ENCODE measurements at regions not wholly inside any gene's neighbourhood (a gene's known extent, or its start where the extent isn't known, plus 50 kb on each side); places are given as distances from the start of the nearest gene placed in this dataset.

GRCh38 chr4:140281828-140282552 is 91.5 kb upstream of the SCOC start:
- CTCF ChIA-PET = no interaction called here
- Mint-ChIP-seq H3K4me1 (no peaks in the 10 kb centered on the region), H3K9me3 (ENCODE audit: insufficient read depth) (peaks cover 3% of the 10 kb centered on the region), H3K27ac (no peak overlapping the region), H3K4me3 (no peak overlapping the region), H3K27me3 (peaks cover 33% of the 10 kb centered on the region)
- no peak overlapping the region for H3K27ac ChIP-seq (ENCODE audit: low read length in 2 of 2)
- H3K36me3 ChIP-seq (replicated peaks in 1 of 2; ENCODE audit: control extremely low read depth in 1 of 2, control insufficient read depth in 1 of 2, extremely low read depth in 1 of 2, insufficient read depth in 2 of 2, low read length in 1 of 2) = no peaks in the 10 kb centered on the region
- intact Hi-C loops (cut with micrococcal nuclease) = no loop called here
- no peak for ATAC-seq (ENCODE audit: low read depth)
- POLR2A ChIA-PET = no interaction called here
- no CpG with 5 or more reads among the region's 5 CpGs for WGBS (ENCODE audit: insufficient coverage)
- no peak overlapping the region for H3K4me3 ChIP-seq (ENCODE audit: control extremely low read depth in 1 of 5, extremely low read depth in 1 of 5, insufficient read depth in 1 of 5, low read depth in 2 of 5, low read length in 4 of 5)
- peaks cover 0 to 3% (median 0%) of the 10 kb centered on the region in 3 donors for H3K9me3 ChIP-seq (ENCODE audit: control extremely low read depth in 1 of 3, control insufficient read depth in 2 of 3, insufficient read depth in 1 of 3, low read length in 2 of 3)
- no peak for DNase-seq
- TF ChIP-seq CTCF (IDR thresholded peaks at IDR 0.05) = no peak
- no peak for TF ChIP-seq EZH2 (IDR thresholded peaks at IDR 0.05; ENCODE audit: borderline replicate concordance, insufficient read depth, low read depth, low read length, poor library complexity, severe bottlenecking)
- no peaks in the 10 kb centered on the region for H3K79me2 ChIP-seq (ENCODE audit: control insufficient read depth, insufficient read depth, low read length)
- no peak overlapping the region for H3K4me2 ChIP-seq (replicated peaks; ENCODE audit: low read depth, low read length, poor library complexity, severe bottlenecking)
- peaks cover 0 to 12% (median 6%) of the 10 kb centered on the region in 4 experiments for H3K27me3 ChIP-seq (replicated peaks in 1 of 4; ENCODE audit: control extremely low read depth in 1 of 4, control insufficient read depth in 3 of 4, insufficient read depth in 4 of 4, low read length in 3 of 4)
- no peak overlapping the region for H2AFZ ChIP-seq (ENCODE audit: insufficient read depth, low read depth, low read length, poor library complexity, severe bottlenecking)
- H4K20me1 ChIP-seq (ENCODE audit: control insufficient read depth, insufficient read depth, low read length, poor library complexity, severe bottlenecking) = no peaks in the 10 kb centered on the region
- H3K9ac ChIP-seq (ENCODE audit: low read length) = no peak overlapping the region
- no peaks in the 10 kb centered on the region for H3K4me1 ChIP-seq (ENCODE audit: control insufficient read depth in 2 of 2, insufficient read depth in 2 of 2, low read length in 2 of 2)

- H3K27ac Mint-ChIP-seq = no peak overlapping the region
- TF ChIP-seq CTCF (IDR thresholded peaks at IDR 0.05) = no peak
- no peak for TF ChIP-seq EZH2 (IDR thresholded peaks at IDR 0.05; ENCODE audit: borderline replicate concordance, insufficient read depth, low read depth, low read length, poor library complexity, severe bottlenecking)
- Histone ChIP-seq H3K9ac (ENCODE audit: low read length) (no peak overlapping the region), H2AFZ (ENCODE audit: insufficient read depth, low read depth, low read length, poor library complexity, severe bottlenecking) (no peak overlapping the region), H4K20me1 (ENCODE audit: control insufficient read depth, insufficient read depth, low read length, poor library complexity, severe bottlenecking) (no peaks in the 10 kb centered on the region), H3K36me3 (replicated peaks in 1 of 2; ENCODE audit: control extremely low read depth in 1 of 2, control insufficient read depth in 1 of 2, extremely low read depth in 1 of 2, insufficient read depth in 2 of 2, low read length in 1 of 2) (no peaks in the 10 kb centered on the region), H3K27me3 (replicated peaks in 1 of 4; ENCODE audit: control extremely low read depth in 1 of 4, control insufficient read depth in 3 of 4, insufficient read depth in 4 of 4, low read length in 3 of 4) (peaks cover 0 to 9% (median 4%) of the 10 kb centered on the region in 4 experiments), H3K9me3 (ENCODE audit: control extremely low read depth in 1 of 3, control insufficient read depth in 2 of 3, insufficient read depth in 1 of 3, low read length in 2 of 3) (no peaks in the 10 kb centered on the region), H3K4me2 (replicated peaks; ENCODE audit: low read depth, low read length, poor library complexity, severe bottlenecking) (no peak overlapping the region), H3K27ac (ENCODE audit: low read length in 2 of 2) (no peak overlapping the region), H3K79me2 (ENCODE audit: control insufficient read depth, insufficient read depth, low read length) (no peaks in the 10 kb centered on the region), H3K4me1 (ENCODE audit: control insufficient read depth in 2 of 2, insufficient read depth in 2 of 2, low read length in 2 of 2) (no peaks in the 10 kb centered on the region), H3K4me3 (ENCODE audit: control extremely low read depth in 1 of 5, extremely low read depth in 1 of 5, insufficient read depth in 1 of 5, low read depth in 2 of 5, low read length in 4 of 5) (no peak overlapping the region)
- H3K4me3 Mint-ChIP-seq = no peak overlapping the region
- peaks cover 3% of the 10 kb centered on the region for H3K9me3 Mint-ChIP-seq (ENCODE audit: insufficient read depth)
- ChIA-PET CTCF (no interaction called here), POLR2A (no interaction called here)
- no peaks in the 10 kb centered on the region for H3K4me1 Mint-ChIP-seq
- intact Hi-C loops (cut with micrococcal nuclease) = no loop called here
- peaks cover 19% of the 10 kb centered on the region for H3K27me3 Mint-ChIP-seq
- ATAC-seq (ENCODE audit: low read depth) = no peak
- no peak for DNase-seq
Measured at GRCh38 chr4:140277576-140277975, 95.9 kb upstream of the SCOC start.

All from B cell (primary cell).